Left lung (tissue), 4 donors: ENCODE measurements at regions not wholly inside any gene's neighbourhood (a gene's known extent, or its start where the extent isn't known, plus 50 kb on each side); places are given as distances from the start of the nearest gene placed in this dataset.

Experiments used
- ATAC-seq: fragments of 200-7000 bp; cut with Tn5 transposase; one replicate; pipeline ENCODE4 v1.9.1; 2020; ENCODE audit warnings: moderate library complexity
- DNase-seq, 4 donors: peaks; one replicate each; pipeline ENCODE4 v3.0.0-alpha.2; 2013 to 2020
- H3K27ac ChIP-seq, 2 donors: fragments of 200-600 bp; sonication (generic) in 1 of 2; one replicate each; pipeline versions ENCODE4 v1.5.0 to v1.8.0; 2020 to 2021
- H3K27me3 ChIP-seq, 2 donors: fragments of 200-600 bp; sonication (generic) in 1 of 2; one replicate each; pipeline versions ENCODE4 v1.5.0 to v1.8.0; 2020 to 2021
- H3K36me3 ChIP-seq, 2 donors: fragments of 200-600 bp; sonication (generic) in 1 of 2; one replicate each; pipeline versions ENCODE4 v1.5.0 to v1.8.0; 2020 to 2021
- H3K4me1 ChIP-seq, 2 donors: fragments of 200-600 bp; one replicate each; pipeline ENCODE4 v1.8.0; 2021
- H3K4me3 ChIP-seq, 2 donors: fragments of 200-600 bp; sonication (generic) in 1 of 2; one replicate each; pipeline versions ENCODE4 v1.5.0 to v1.8.0; 2020 to 2021; ENCODE audit warnings: mild to moderate bottlenecking in 1 of 2
- H3K9me3 ChIP-seq, 2 donors: fragments of 200-600 bp; sonication (generic) in 1 of 2; one replicate each; pipeline versions ENCODE4 v1.5.0 to v1.8.0; 2020 to 2021
- intact Hi-C, 2 donors: fragments of 100-400 bp; cut with DNase I; formaldehyde crosslinking; loops; one replicate each; pipeline versions ENCODE4 v1.11.2 to v1.14.2; 2022
- TF ChIP-seq, protein P1 (sequence below), 2 donors: fragments of 200-600 bp; sonication (generic) in 1 of 2; IDR thresholded peaks; one replicate each; pipeline versions ENCODE4 v1.5.0 to v1.8.0; 2021; ENCODE audit warnings: antibody characterized with exemption in 2 of 2
- donor health status: DM: no; HTN: yes; CAD: no.
- donor health status: DM: no; HTN: no; CAD: no.

DNA sequence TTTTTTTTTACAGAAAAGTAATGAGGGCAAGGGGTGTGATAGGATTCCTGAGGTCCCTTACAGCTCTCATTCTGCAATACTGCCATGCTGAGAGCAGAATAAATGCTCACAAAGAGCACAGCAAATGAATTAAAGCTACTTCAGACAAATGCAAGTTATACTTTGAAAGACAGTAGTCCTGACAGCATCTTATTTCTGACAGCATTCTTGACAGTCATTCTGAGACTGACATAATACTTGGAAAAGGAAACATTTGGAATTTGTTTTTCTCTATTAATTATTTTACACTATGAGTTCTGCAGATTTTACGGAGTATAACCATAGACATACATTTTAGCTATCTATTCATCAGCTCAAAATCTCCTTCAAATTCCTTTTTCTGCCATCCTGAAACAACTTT is 935.2 kb upstream of the FAM98A start:
- H3K9me3 ChIP-seq, result peaks cover 0 to 8% of the 10 kb centered on the region in 2 donors
- H3K27me3 ChIP-seq, result no peaks in the 10 kb centered on the region
- H3K4me3 ChIP-seq, result no peak overlapping the region
- DNase-seq (no peak), ATAC-seq (no peak)
- no peaks in the 10 kb centered on the region for H3K4me1 ChIP-seq
- TF ChIP-seq, protein P1, sequence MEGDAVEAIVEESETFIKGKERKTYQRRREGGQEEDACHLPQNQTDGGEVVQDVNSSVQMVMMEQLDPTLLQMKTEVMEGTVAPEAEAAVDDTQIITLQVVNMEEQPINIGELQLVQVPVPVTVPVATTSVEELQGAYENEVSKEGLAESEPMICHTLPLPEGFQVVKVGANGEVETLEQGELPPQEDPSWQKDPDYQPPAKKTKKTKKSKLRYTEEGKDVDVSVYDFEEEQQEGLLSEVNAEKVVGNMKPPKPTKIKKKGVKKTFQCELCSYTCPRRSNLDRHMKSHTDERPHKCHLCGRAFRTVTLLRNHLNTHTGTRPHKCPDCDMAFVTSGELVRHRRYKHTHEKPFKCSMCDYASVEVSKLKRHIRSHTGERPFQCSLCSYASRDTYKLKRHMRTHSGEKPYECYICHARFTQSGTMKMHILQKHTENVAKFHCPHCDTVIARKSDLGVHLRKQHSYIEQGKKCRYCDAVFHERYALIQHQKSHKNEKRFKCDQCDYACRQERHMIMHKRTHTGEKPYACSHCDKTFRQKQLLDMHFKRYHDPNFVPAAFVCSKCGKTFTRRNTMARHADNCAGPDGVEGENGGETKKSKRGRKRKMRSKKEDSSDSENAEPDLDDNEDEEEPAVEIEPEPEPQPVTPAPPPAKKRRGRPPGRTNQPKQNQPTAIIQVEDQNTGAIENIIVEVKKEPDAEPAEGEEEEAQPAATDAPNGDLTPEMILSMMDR (IDR thresholded peaks at IDR 0.05), result no peak
- intact Hi-C loops, result no loop called here
- no peaks in the 10 kb centered on the region for H3K36me3 ChIP-seq
- H3K27ac ChIP-seq, result no peak overlapping the region

DNA sequence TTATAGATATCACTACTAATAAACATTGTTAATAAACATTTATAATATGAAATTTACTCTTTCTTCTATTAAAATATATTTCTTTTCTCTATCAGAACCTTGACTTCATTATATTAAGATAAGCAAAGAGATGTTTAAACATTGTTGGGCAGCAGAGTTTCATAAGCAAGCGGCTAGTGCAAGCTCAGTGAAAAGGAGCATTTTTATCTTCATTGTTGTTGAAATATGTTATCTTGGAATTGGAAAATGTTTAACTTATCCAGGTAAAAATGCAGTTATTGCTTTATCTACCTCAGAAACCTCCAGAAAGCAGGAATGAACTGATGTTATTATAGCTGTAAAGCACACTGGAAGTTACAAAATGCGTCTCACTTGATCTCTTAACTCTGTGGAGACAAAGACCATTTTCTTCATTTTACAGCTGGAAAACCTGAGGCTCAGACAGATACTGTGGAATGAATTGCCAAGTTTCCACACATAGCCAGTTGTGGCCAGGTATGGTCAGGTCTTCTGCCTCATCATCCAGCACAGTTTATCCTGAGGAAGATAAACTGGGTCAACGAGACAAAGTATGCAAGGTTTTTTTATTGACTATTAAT is 934.6 kb upstream of the FAM98A start:
- TF ChIP-seq, protein P1 (IDR thresholded peaks at IDR 0.05), result no peak
- no peak overlapping the region for H3K27ac ChIP-seq
- H3K36me3 ChIP-seq, result no peaks in the 10 kb centered on the region
- no peaks in the 10 kb centered on the region for H3K4me1 ChIP-seq
- intact Hi-C loops, result no loop called here
- ATAC-seq (no peak), DNase-seq (no peak)
- H3K9me3 ChIP-seq, result peaks cover 0 to under 1% of the 10 kb centered on the region in 2 donors
- no peaks in the 10 kb centered on the region for H3K27me3 ChIP-seq
- H3K4me3 ChIP-seq, result no peak overlapping the region

DNA sequence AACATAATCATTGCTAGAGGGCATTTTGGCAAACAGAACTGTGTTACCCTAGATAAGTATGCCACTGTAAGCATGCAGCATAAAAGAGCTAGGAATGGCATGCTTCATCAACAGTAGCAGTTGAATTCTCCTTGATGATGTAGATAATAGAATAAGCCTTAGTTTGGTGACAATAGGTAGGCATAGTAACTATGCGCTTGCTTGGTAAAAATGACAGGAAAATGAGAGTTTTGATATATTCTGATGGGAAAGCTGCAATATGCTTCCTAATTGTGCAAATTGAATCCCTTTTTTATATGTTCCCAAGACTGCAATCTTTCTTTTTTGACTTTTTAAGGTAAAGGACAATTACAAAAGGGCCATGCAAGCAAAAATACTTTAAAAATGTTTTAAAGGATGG is 930.9 kb upstream of the FAM98A start:
- intact Hi-C loops, result no loop called here
- TF ChIP-seq, protein P1 (IDR thresholded peaks at IDR 0.05), result no peak
- DNase-seq (no peak), ATAC-seq (no peak)
- no peak overlapping the region for H3K4me3 ChIP-seq
- no peak overlapping the region for H3K27ac ChIP-seq
- no peaks in the 10 kb centered on the region for H3K36me3 ChIP-seq
- no peaks in the 10 kb centered on the region for H3K9me3 ChIP-seq
- H3K27me3 ChIP-seq, result no peaks in the 10 kb centered on the region
- no peaks in the 10 kb centered on the region for H3K4me1 ChIP-seq

DNA sequence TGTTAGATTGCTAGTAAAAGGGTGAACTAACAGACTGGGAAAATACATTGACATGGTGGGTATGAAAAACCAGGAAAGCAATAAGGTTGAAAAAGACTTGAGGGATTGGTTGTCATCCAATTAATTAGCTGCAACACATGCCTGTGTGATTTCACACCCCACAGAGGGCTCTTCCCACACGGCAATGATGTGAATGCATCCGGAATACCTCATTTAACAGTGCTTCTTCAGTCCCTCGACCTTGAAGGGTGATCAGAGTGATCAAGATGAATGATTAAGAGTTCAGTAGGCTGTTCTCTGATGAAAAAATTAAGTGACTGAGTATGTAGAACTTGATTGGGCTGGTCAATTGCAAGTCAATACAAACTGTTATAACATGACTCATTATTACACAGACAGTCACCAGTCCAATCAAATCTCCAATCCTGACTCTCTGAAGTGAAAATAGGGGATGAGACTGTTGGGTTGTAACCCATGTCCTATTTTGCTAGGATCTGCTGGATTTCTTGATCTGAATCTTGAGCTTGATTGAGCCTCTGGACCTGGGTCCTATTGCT is 924.9 kb upstream of the FAM98A start:
- ATAC-seq, result no peak
- TF ChIP-seq, protein P1 (IDR thresholded peaks at IDR 0.05), result no peak

DNA sequence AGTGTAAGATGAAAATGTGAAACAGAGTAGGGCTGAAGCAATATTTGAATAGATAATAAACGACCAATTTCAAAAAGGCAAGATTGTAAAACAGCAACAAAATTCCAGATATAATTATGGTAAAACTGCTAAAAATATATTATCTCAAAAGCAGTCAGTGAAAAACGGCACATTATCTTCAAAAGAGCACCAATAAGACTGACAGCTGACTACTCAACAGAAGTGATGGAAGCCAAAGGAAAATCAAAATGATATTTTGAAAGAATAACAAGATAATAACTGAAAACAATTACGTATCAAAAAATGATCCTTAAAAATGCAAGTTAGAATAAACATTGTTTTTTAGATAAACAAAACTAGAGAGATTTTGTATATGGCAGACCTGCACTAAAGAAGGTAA is 920.6 kb upstream of the FAM98A start:
- Histone ChIP-seq H3K9me3 (peaks cover 0 to 25% of the 10 kb centered on the region in 2 donors), H3K27me3 (no peaks in the 10 kb centered on the region), H3K4me1 (no peaks in the 10 kb centered on the region), H3K36me3 (no peaks in the 10 kb centered on the region), H3K4me3 (no peak overlapping the region), H3K27ac (no peak overlapping the region)
- DNase-seq (no peak), ATAC-seq (no peak)
- intact Hi-C loops, result no loop called here
- TF ChIP-seq, protein P1 (IDR thresholded peaks at IDR 0.05), result no peak

More for the DNA sequence above, 924.9 kb upstream of the FAM98A start:
- no peak overlapping the region for H3K4me3 ChIP-seq
- H3K27me3 ChIP-seq, result no peaks in the 10 kb centered on the region
- intact Hi-C loops, result no loop called here
- H3K9me3 ChIP-seq, result peaks cover 0 to 5% of the 10 kb centered on the region in 2 donors
- no peaks in the 10 kb centered on the region for H3K36me3 ChIP-seq
- H3K4me1 ChIP-seq, result no peaks in the 10 kb centered on the region
- no peak for DNase-seq
- H3K27ac ChIP-seq, result no peak overlapping the region
